ENCODE measurements at regions not wholly inside any gene's neighbourhood (a gene's known extent, or its start where the extent isn't known, plus 50 kb on each side); places are given as distances from the start of the nearest gene placed in this dataset.

GRCh38 chr12:87679251-87679650 lies 349.9 kb downstream of the C12orf50 start:
- no peak for TF ChIP-seq POLR2A (IDR thresholded peaks at IDR 0.05)
- TF ChIP-seq CTCF (IDR thresholded peaks at IDR 0.05): no peak
